ENCODE measurements at regions not wholly inside any gene's neighbourhood (a gene's known extent, or its start where the extent isn't known, plus 50 kb on each side); places are given as distances from the start of the nearest gene placed in this dataset.

DNA sequence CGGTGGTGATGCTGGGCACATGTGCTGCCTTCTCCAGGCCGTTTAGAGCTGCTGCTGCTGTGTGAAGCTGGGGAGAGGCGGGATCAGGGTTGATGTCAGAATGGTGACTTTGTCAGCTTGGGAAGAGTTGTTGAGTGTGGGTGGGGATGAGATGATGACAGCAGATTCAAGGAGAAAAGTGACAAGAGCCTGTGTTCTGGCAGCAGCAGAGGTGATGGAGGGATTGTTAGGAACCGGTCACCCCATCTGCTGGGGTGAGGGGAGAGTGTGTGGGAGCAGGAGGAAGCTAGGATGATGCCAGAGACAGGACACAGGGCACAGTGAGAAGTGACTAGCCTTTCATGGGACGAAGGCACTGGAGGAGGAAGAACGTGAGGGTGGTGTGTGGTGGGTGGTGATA is 345.5 kb downstream of the RNF144A start:
- Mint-ChIP-seq H3K4me1 (ENCODE audit: low read depth, unreplicated experiment) (no peaks in the 10 kb centered on the region), H3K27me3 (ENCODE audit: unreplicated experiment) (peaks cover 3% of the 10 kb centered on the region), H3K36me3 (ENCODE audit: unreplicated experiment) (peaks cover 10% of the 10 kb centered on the region), H3K4me3 (ENCODE audit: unreplicated experiment) (no peak overlapping the region), H3K27ac (ENCODE audit: unreplicated experiment) (no peak overlapping the region), H3K9me3 (ENCODE audit: unreplicated experiment) (peaks cover 4% of the 10 kb centered on the region)
- TF ChIP-seq, protein P1, sequence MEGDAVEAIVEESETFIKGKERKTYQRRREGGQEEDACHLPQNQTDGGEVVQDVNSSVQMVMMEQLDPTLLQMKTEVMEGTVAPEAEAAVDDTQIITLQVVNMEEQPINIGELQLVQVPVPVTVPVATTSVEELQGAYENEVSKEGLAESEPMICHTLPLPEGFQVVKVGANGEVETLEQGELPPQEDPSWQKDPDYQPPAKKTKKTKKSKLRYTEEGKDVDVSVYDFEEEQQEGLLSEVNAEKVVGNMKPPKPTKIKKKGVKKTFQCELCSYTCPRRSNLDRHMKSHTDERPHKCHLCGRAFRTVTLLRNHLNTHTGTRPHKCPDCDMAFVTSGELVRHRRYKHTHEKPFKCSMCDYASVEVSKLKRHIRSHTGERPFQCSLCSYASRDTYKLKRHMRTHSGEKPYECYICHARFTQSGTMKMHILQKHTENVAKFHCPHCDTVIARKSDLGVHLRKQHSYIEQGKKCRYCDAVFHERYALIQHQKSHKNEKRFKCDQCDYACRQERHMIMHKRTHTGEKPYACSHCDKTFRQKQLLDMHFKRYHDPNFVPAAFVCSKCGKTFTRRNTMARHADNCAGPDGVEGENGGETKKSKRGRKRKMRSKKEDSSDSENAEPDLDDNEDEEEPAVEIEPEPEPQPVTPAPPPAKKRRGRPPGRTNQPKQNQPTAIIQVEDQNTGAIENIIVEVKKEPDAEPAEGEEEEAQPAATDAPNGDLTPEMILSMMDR (IDR thresholded peaks at IDR 0.05; ENCODE audit: partially characterized antibody, unreplicated experiment), result no peak
- DNase-seq, result no peak

- H3K36me3 Mint-ChIP-seq (ENCODE audit: unreplicated experiment), result peaks cover 10% of the 10 kb centered on the region
- peaks cover 3% of the 10 kb centered on the region for H3K4me1 Mint-ChIP-seq (ENCODE audit: low read depth, unreplicated experiment)
- H3K9me3 Mint-ChIP-seq (ENCODE audit: unreplicated experiment), result peaks cover 4% of the 10 kb centered on the region
- no peak for DNase-seq
- peaks cover 3% of the 10 kb centered on the region for H3K27me3 Mint-ChIP-seq (ENCODE audit: unreplicated experiment)
- no peak overlapping the region for H3K27ac Mint-ChIP-seq (ENCODE audit: unreplicated experiment)
- no peak overlapping the region for H3K4me3 Mint-ChIP-seq (ENCODE audit: unreplicated experiment)
- TF ChIP-seq, protein P1 (IDR thresholded peaks at IDR 0.05; ENCODE audit: partially characterized antibody, unreplicated experiment), result no peak
These were observed 347.6 kb downstream of the RNF144A start for GRCh38 chr2:7264791-7265190.

DNA sequence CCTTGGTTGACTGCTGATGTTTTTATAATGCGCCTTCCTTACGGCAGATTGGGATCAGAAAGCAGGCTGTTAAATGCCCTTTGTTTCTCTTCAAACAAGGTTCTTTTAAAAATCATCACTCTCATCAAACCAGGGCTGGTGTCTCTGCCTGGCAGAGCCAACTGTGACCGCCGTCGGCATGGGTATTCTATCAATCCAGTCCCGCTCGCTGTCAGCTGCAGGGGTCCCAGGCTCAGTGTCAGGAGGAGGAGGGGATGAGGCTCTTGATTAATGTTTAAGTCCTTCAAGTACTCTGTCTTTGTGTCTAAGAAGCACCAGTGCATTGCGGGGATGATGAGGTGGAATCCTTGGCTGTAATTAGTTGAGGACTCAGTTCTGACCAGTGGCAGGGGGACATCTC is 348.1 kb downstream of the RNF144A start:
- DNase-seq, result no peak
- TF ChIP-seq, protein P1 (IDR thresholded peaks at IDR 0.05; ENCODE audit: partially characterized antibody, unreplicated experiment), result no peak
- Mint-ChIP-seq H3K4me1 (ENCODE audit: low read depth, unreplicated experiment) (peaks cover 3% of the 10 kb centered on the region), H3K36me3 (ENCODE audit: unreplicated experiment) (peaks cover 10% of the 10 kb centered on the region), H3K27ac (ENCODE audit: unreplicated experiment) (no peak overlapping the region), H3K27me3 (ENCODE audit: unreplicated experiment) (peaks cover 3% of the 10 kb centered on the region), H3K9me3 (ENCODE audit: unreplicated experiment) (peaks cover 4% of the 10 kb centered on the region), H3K4me3 (ENCODE audit: unreplicated experiment) (no peak overlapping the region)

GRCh38 chr2:7269106-7269643 is 352.0 kb downstream of the RNF144A start:
- Mint-ChIP-seq H3K27me3 (ENCODE audit: unreplicated experiment) (no peaks in the 10 kb centered on the region), H3K4me3 (ENCODE audit: unreplicated experiment) (no peak overlapping the region), H3K9me3 (ENCODE audit: unreplicated experiment) (peaks cover 2% of the 10 kb centered on the region), H3K36me3 (ENCODE audit: unreplicated experiment) (peaks cover 10% of the 10 kb centered on the region), H3K4me1 (ENCODE audit: low read depth, unreplicated experiment) (peaks cover 3% of the 10 kb centered on the region), H3K27ac (ENCODE audit: unreplicated experiment) (no peak overlapping the region)
- no peak for DNase-seq
- TF ChIP-seq, protein P1 (IDR thresholded peaks at IDR 0.05; ENCODE audit: partially characterized antibody, unreplicated experiment), result no peak

DNA sequence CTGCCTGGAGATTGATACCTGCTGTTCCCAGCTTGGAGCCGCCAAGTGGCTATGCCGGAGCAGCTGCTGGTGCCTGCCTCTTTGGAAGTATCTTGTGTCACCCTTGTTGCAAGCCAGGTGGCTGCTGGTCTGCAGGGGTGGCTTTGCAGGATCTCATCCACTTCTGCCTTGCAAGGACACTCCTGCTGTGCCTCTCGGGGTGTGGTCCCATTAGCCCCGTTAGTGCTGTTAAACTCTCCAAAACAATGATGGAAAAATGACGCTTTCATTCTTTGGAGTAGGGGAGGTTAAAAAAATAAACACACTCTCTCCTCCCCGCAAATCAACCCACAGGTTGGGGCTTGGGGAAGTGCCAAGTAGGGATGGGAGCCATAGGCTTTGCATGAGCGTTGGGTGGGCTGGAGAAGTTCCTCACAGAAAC is 352.8 kb downstream of the RNF144A start:
- TF ChIP-seq, protein P1 (IDR thresholded peaks at IDR 0.05; ENCODE audit: partially characterized antibody, unreplicated experiment), result no peak
- H3K4me3 Mint-ChIP-seq (ENCODE audit: unreplicated experiment), result no peak overlapping the region
- H3K9me3 Mint-ChIP-seq (ENCODE audit: unreplicated experiment), result peaks cover 2% of the 10 kb centered on the region
- H3K36me3 Mint-ChIP-seq (ENCODE audit: unreplicated experiment), result peaks cover 6% of the 10 kb centered on the region
- no peak overlapping the region for H3K27ac Mint-ChIP-seq (ENCODE audit: unreplicated experiment)
- H3K27me3 Mint-ChIP-seq (ENCODE audit: unreplicated experiment), result no peaks in the 10 kb centered on the region
- peaks cover 3% of the 10 kb centered on the region for H3K4me1 Mint-ChIP-seq (ENCODE audit: low read depth, unreplicated experiment)
- DNase-seq, result peak; percentile 24
